ENCODE measurements at regions not wholly inside any gene's neighbourhood (a gene's known extent, or its start where the extent isn't known, plus 50 kb on each side); places are given as distances from the start of the nearest gene placed in this dataset.

DNA sequence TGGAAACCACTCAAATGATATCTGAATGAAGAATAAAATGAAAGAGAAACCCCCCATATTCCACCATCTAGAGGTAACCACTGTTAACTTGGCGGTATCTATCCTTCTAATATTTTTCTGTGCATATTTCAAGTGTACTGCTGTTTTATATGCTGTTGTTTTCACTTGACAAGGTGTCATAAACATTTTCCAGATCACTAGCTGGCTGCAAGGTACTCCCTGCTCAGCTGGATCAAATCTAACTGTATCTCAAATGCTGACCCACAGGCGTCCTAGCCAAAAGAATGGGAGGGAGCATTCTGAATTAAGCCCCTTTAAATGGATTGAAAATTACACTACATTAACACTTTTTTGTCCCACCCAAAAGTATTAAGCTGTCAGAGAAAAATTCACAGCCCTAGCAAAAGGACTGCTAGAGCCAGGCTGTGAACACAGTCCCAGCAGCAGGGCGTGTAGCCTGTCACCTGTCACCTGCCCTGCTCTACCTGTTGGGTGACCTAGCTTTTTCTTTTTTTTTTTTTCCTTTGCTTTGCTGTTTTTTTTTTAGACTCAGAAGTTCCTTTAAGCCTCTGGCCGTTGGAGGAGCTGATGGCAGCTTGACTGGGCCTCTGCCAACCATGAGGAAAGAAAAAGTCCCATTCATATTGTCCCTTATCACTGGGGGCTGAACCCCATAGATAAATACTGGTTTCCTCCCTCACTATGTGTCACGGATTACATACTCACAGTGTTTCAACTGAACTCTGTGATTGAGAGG lies 93.7 kb upstream of the TSC22D2 start:
- no peaks in the 10 kb centered on the region for H3K9me2 ChIP-seq (replicated peaks; ENCODE audit: insufficient read depth, low read length)
- no peaks in the 10 kb centered on the region for H3K27me3 ChIP-seq (replicated peaks; ENCODE audit: insufficient read depth, low read length)
- no peak overlapping the region for H2AFZ ChIP-seq (ENCODE audit: low read length)
- H3K36me3 ChIP-seq (replicated peaks; ENCODE audit: insufficient read depth, low read length): no peaks in the 10 kb centered on the region
- no peak overlapping the region for H3K27ac ChIP-seq (ENCODE audit: low read length)
- H4K20me1 ChIP-seq (ENCODE audit: insufficient read depth, low read length): no peaks in the 10 kb centered on the region
- no peaks in the 10 kb centered on the region for H3K79me2 ChIP-seq (ENCODE audit: low read length)
- no peaks in the 10 kb centered on the region for H3K4me1 ChIP-seq (ENCODE audit: low read length)
- no peaks in the 10 kb centered on the region for H3F3A ChIP-seq (ENCODE audit: insufficient read depth, low read length)
- no peak for DNase-seq
- no peak overlapping the region for H3K9ac ChIP-seq (ENCODE audit: low read length)
- no peaks in the 10 kb centered on the region for H3K9me3 ChIP-seq (replicated peaks; ENCODE audit: insufficient read depth, low read length)
- TF ChIP-seq, protein P1, sequence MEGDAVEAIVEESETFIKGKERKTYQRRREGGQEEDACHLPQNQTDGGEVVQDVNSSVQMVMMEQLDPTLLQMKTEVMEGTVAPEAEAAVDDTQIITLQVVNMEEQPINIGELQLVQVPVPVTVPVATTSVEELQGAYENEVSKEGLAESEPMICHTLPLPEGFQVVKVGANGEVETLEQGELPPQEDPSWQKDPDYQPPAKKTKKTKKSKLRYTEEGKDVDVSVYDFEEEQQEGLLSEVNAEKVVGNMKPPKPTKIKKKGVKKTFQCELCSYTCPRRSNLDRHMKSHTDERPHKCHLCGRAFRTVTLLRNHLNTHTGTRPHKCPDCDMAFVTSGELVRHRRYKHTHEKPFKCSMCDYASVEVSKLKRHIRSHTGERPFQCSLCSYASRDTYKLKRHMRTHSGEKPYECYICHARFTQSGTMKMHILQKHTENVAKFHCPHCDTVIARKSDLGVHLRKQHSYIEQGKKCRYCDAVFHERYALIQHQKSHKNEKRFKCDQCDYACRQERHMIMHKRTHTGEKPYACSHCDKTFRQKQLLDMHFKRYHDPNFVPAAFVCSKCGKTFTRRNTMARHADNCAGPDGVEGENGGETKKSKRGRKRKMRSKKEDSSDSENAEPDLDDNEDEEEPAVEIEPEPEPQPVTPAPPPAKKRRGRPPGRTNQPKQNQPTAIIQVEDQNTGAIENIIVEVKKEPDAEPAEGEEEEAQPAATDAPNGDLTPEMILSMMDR (IDR thresholded peaks at IDR 0.05; ENCODE audit: low read length): no peak
- TF ChIP-seq EZH2phosphoT487 (IDR thresholded peaks at IDR 0.05; ENCODE audit: low read length) (no peak), EZH2 (optimal IDR thresholded peaks at IDR 0.05; ENCODE audit: low read depth, low read length) (no peak)
- no peak overlapping the region for H3K4me3 ChIP-seq (ENCODE audit: low read length)
- H3K4me2 ChIP-seq (ENCODE audit: low read depth, low read length): no peak overlapping the region

DNA sequence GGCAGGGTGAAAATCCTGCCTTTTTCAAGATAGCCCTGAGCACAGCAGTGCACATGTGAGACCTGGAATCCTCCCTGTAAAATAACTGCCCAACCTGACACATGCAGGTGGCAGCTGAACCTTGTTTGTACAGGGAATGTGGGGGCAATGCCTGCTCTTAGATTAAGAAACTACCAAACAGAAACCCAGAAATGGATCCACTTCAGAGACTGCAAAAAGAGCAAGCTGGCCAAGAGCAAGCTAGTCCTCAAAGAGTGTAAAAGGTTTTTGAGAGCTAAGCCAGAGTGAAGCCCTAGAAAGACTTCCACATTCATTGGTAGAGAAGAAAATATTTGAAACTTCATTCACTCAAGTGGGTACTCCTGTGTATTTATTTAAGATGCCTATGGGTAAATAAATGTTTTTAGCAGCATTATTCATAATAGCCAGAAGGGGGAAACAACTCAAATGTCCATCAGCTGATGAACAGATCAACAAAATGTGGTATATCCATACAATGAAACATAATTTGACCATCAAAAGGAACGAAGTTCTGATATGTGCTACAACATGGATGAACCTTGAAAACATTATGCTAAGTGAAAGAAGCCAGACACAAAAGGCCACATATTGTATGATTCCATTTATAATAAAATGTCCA lies 96.0 kb upstream of the TSC22D2 start:
- Histone ChIP-seq H3K36me3 (replicated peaks; ENCODE audit: insufficient read depth, low read length) (no peaks in the 10 kb centered on the region), H3K9ac (ENCODE audit: low read length) (no peak overlapping the region), H3K4me3 (ENCODE audit: low read length) (no peak overlapping the region), H3K4me2 (ENCODE audit: low read depth, low read length) (no peak overlapping the region), H3K79me2 (ENCODE audit: low read length) (no peaks in the 10 kb centered on the region), H3K9me2 (replicated peaks; ENCODE audit: insufficient read depth, low read length) (no peaks in the 10 kb centered on the region), H3F3A (ENCODE audit: insufficient read depth, low read length) (no peaks in the 10 kb centered on the region), H3K4me1 (ENCODE audit: low read length) (no peaks in the 10 kb centered on the region), H3K9me3 (replicated peaks; ENCODE audit: insufficient read depth, low read length) (no peaks in the 10 kb centered on the region), H2AFZ (ENCODE audit: low read length) (no peak overlapping the region), H3K27ac (ENCODE audit: low read length) (no peak overlapping the region), H3K27me3 (replicated peaks; ENCODE audit: insufficient read depth, low read length) (no peaks in the 10 kb centered on the region), H4K20me1 (ENCODE audit: insufficient read depth, low read length) (no peaks in the 10 kb centered on the region)
- TF ChIP-seq EZH2 (optimal IDR thresholded peaks at IDR 0.05; ENCODE audit: low read depth, low read length): no peak
- no peak for TF ChIP-seq EZH2phosphoT487 (IDR thresholded peaks at IDR 0.05; ENCODE audit: low read length)
- TF ChIP-seq, protein P1 (IDR thresholded peaks at IDR 0.05; ENCODE audit: low read length): peak; percentile 27
- DNase-seq: no peak

DNA sequence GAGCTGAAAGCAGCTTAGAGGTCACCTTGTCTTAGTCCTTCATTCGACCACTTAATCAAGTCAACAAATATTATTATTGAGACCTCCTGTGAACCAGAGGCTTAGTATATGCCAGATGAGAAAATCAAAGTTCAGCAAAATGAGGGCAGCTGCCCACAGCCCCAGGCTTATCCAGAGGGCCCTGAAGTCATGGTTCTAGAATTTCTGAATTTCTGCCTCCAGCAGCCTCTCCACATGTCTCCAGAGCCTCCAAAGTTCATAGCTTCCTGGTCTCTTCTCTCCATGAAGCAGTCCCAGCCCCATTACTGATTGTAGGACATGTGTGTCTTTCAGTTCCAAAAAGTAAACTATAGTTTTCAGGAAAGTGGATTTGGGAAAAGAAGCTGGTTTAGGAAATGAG lies 96.9 kb upstream of the TSC22D2 start:
- TF ChIP-seq, protein P1 (IDR thresholded peaks at IDR 0.05; ENCODE audit: low read length): no peak
- no peak for TF ChIP-seq EZH2phosphoT487 (IDR thresholded peaks at IDR 0.05; ENCODE audit: low read length)
- TF ChIP-seq EZH2 (optimal IDR thresholded peaks at IDR 0.05; ENCODE audit: low read depth, low read length): no peak
- Histone ChIP-seq H3K4me3 (ENCODE audit: low read length) (no peak overlapping the region), H3K36me3 (replicated peaks; ENCODE audit: insufficient read depth, low read length) (no peaks in the 10 kb centered on the region), H3K9me3 (replicated peaks; ENCODE audit: insufficient read depth, low read length) (no peaks in the 10 kb centered on the region), H3K9me2 (replicated peaks; ENCODE audit: insufficient read depth, low read length) (no peaks in the 10 kb centered on the region), H2AFZ (ENCODE audit: low read length) (no peak overlapping the region), H3F3A (ENCODE audit: insufficient read depth, low read length) (no peaks in the 10 kb centered on the region), H4K20me1 (ENCODE audit: insufficient read depth, low read length) (no peaks in the 10 kb centered on the region), H3K27me3 (replicated peaks; ENCODE audit: insufficient read depth, low read length) (no peaks in the 10 kb centered on the region), H3K27ac (ENCODE audit: low read length) (no peak overlapping the region), H3K4me2 (ENCODE audit: low read depth, low read length) (no peak overlapping the region), H3K79me2 (ENCODE audit: low read length) (no peaks in the 10 kb centered on the region), H3K4me1 (ENCODE audit: low read length) (no peaks in the 10 kb centered on the region), H3K9ac (ENCODE audit: low read length) (no peak overlapping the region)
- DNase-seq: no peak
